H9 (cell line): ENCODE measurements at regions not wholly inside any gene's neighbourhood (a gene's known extent, or its start where the extent isn't known, plus 50 kb on each side); places are given as distances from the start of the nearest gene placed in this dataset.

Source experiments
- DNase-seq: peaks from one replicate; pipeline ENCODE4 v3.0.0-alpha.2; 2017
- H2AFZ ChIP-seq: one replicate; pipeline ENCODE4 v1.6.1; 2013; ENCODE audit warnings: mild to moderate bottlenecking, low read length, control low read depth, moderate library complexity
- H2AK5ac ChIP-seq: 2 replicates; pipeline ENCODE4 v1.6.1; 2013; ENCODE audit warnings: low read length, control low read depth, mixed read lengths; ENCODE audit not compliant: insufficient read length
- H2BK120ac ChIP-seq: one replicate; pipeline ENCODE4 v1.6.1; 2013; ENCODE audit warnings: low read depth, mild to moderate bottlenecking, low read length, control low read depth, inconsistent platforms; ENCODE audit not compliant: poor library complexity, severe bottlenecking
- H2BK12ac ChIP-seq: 2 replicates; pipeline ENCODE4 v1.6.1; 2013; ENCODE audit warnings: low read length, control low read depth, mixed read lengths, low read depth; ENCODE audit not compliant: insufficient read length
- H2BK15ac ChIP-seq: 2 replicates; pipeline ENCODE4 v1.6.1; 2013; ENCODE audit warnings: low read depth, low read length, control low read depth
- H2BK20ac ChIP-seq: one replicate; pipeline ENCODE4 v1.6.1; 2013; ENCODE audit warnings: low read depth, mild to moderate bottlenecking, low read length, control low read depth, inconsistent platforms; ENCODE audit not compliant: poor library complexity, severe bottlenecking
- H2BK5ac ChIP-seq: 2 replicates; pipeline ENCODE4 v1.6.1; 2013; ENCODE audit warnings: low read length, control low read depth, mixed read lengths; ENCODE audit not compliant: insufficient read length
- H3K14ac ChIP-seq: 2 replicates; pipeline ENCODE4 v1.6.1; 2013; ENCODE audit warnings: low read length, control low read depth; ENCODE audit not compliant: insufficient read depth
- H3K18ac ChIP-seq: 2 replicates; pipeline ENCODE4 v1.6.1; 2013; ENCODE audit warnings: low read depth, mild to moderate bottlenecking, mixed read lengths, low read length, control low read depth; ENCODE audit not compliant: insufficient read length
- H3K23ac ChIP-seq: 2 replicates; pipeline ENCODE4 v1.6.1; 2013; ENCODE audit warnings: low read length, control low read depth, mixed read lengths, low read depth; ENCODE audit not compliant: insufficient read length
- H3K23me2 ChIP-seq: 2 replicates; pipeline ENCODE4 v1.6.1; 2013; ENCODE audit warnings: low read depth, mild to moderate bottlenecking, mixed read lengths, low read length, control low read depth; ENCODE audit not compliant: insufficient read length, poor library complexity, severe bottlenecking
- H3K27ac ChIP-seq: 2 replicates; pipeline ENCODE4 v1.5.1; 2013; ENCODE audit warnings: low read length, control low read depth, mixed read lengths, low read depth; ENCODE audit not compliant: insufficient read length
- H3K27me3 ChIP-seq: 2 replicates; pipeline ENCODE4 v1.6.1; 2013; ENCODE audit warnings: low read length, control low read depth, inconsistent platforms; ENCODE audit not compliant: insufficient read depth
- H3K4ac ChIP-seq: 2 replicates; pipeline ENCODE4 v1.6.1; 2013; ENCODE audit warnings: low read depth, mild to moderate bottlenecking, control low read depth, inconsistent platforms, low read length, moderate library complexity
- H3K4me1 ChIP-seq: 2 replicates; pipeline ENCODE4 v1.6.1; 2013; ENCODE audit warnings: low read length, control low read depth, inconsistent platforms; ENCODE audit not compliant: insufficient read depth
- H3K4me2 ChIP-seq: 2 replicates; pipeline ENCODE4 v1.6.1; 2013; ENCODE audit warnings: low read length, control low read depth, mixed read lengths; ENCODE audit not compliant: insufficient read length, insufficient read depth
- H3K56ac ChIP-seq: 2 replicates; pipeline ENCODE4 v1.6.1; 2013; ENCODE audit warnings: low read depth, mild to moderate bottlenecking, mixed read lengths, low read length, control low read depth; ENCODE audit not compliant: insufficient read length
- H3K79me1 ChIP-seq: 2 replicates; pipeline ENCODE4 v1.6.1; 2013; ENCODE audit warnings: low read depth, mild to moderate bottlenecking, moderate library complexity, low read length, control low read depth, inconsistent platforms; ENCODE audit not compliant: insufficient read depth, poor library complexity, severe bottlenecking
- H3K79me2 ChIP-seq: 2 replicates; pipeline ENCODE4 v1.6.1; 2013; ENCODE audit warnings: low read length, control low read depth, inconsistent platforms; ENCODE audit not compliant: insufficient read depth
- H3K9ac ChIP-seq: 2 replicates; pipeline ENCODE4 v1.6.1; 2013; ENCODE audit warnings: low read length, control low read depth, mixed read lengths; ENCODE audit not compliant: insufficient read length; ENCODE audit errors: extremely low read depth
- H3K9me3 ChIP-seq: one replicate; pipeline ENCODE4 v1.6.1; 2013; ENCODE audit warnings: low read depth, low read length, inconsistent platforms; ENCODE audit not compliant: control insufficient read depth
- H3T11ph ChIP-seq: one replicate; pipeline ENCODE4 v1.6.1; 2013; ENCODE audit warnings: mild to moderate bottlenecking, low read length, control low read depth, inconsistent platforms
- H4K20me1 ChIP-seq: one replicate; pipeline ENCODE4 v1.6.1; 2013; ENCODE audit not compliant: control insufficient read depth, insufficient read length, insufficient read depth
- H4K5ac ChIP-seq: 2 replicates; pipeline ENCODE4 v1.6.1; 2013; ENCODE audit warnings: low read depth, mild to moderate bottlenecking, mixed read lengths, low read length, control low read depth; ENCODE audit not compliant: insufficient read length
- H4K8ac ChIP-seq: replicated peaks from 2 replicates; pipeline ENCODE4 v1.6.1; 2013; ENCODE audit warnings: low read length, control low read depth, mixed read lengths, low read depth; ENCODE audit not compliant: insufficient read length
- H4K91ac ChIP-seq: 2 replicates; pipeline ENCODE4 v1.6.1; 2013; ENCODE audit warnings: low read depth, mild to moderate bottlenecking, moderate library complexity, mixed read lengths, low read length, control low read depth; ENCODE audit not compliant: insufficient read length
- H3K27ac Mint-ChIP-seq, 3 experiments: 2 replicates in 2 of 3; 3 replicates in 1 of 3; pipeline ENCODE4 v1.8.0; 2020 to 2021; ENCODE audit warnings: mixed read lengths in 3 of 3, mild to moderate bottlenecking in 1 of 3, moderate library complexity in 1 of 3
- H3K27me3 Mint-ChIP-seq: 2 replicates; pipeline ENCODE4 v1.8.0; 2021; ENCODE audit warnings: low read depth, mild to moderate bottlenecking, moderate library complexity, mixed read lengths
- H3K36me3 Mint-ChIP-seq, 3 experiments: 2 replicates in 2 of 3; 3 replicates in 1 of 3; pipeline ENCODE4 v1.8.0; 2020 to 2021; ENCODE audit warnings: low read depth in 3 of 3, mixed read lengths in 3 of 3; ENCODE audit not compliant: insufficient read depth in 1 of 3
- H3K4me1 Mint-ChIP-seq, 2 experiments: 2 replicates each; pipeline ENCODE4 v1.8.0; 2020; ENCODE audit warnings: mixed read lengths in 2 of 2
- H3K4me3 Mint-ChIP-seq, 2 experiments: 2 replicates in 1 of 2; 3 replicates in 1 of 2; pipeline ENCODE4 v1.8.0; 2020 to 2021; ENCODE audit warnings: mild to moderate bottlenecking in 2 of 2, mixed read lengths in 2 of 2, moderate library complexity in 1 of 2
- H3K9me3 Mint-ChIP-seq, 2 experiments: 2 replicates in 1 of 2; 3 replicates in 1 of 2; pipeline ENCODE4 v1.8.0; 2020; ENCODE audit warnings: mild to moderate bottlenecking in 2 of 2, mixed read lengths in 2 of 2, moderate library complexity in 1 of 2
- CTCF ChIP-seq: fragments of 200-600 bp; sonication (generic); conservative IDR thresholded peaks from 3 replicates; pipeline ENCODE4 v1.8.0; 2021; ENCODE audit warnings: antibody characterized with exemption, mild to moderate bottlenecking
- WGBS: extraction: QIAGEN DNeasy Blood & Tissue Kit; methylation state at CpG from one replicate; pipeline ENCODE4 v1.1.7; 2013; ENCODE audit warnings: missing lambda C conversion rate, low lambda C conversion rate, mixed read lengths; ENCODE audit not compliant: insufficient read length; ENCODE audit errors: extremely low coverage; 5-methylcytosine and 5-hydroxymethylcytosine counted together

GRCh38 chr15:31485911-31486461 lies 159.4 kb downstream of the KLF13 start:
- no peaks in the 10 kb centered on the region for H3K4me1 ChIP-seq
- H3K14ac ChIP-seq, result no peak overlapping the region; the same call in 1 of the 2 replicates
- H2BK120ac ChIP-seq, result no peak overlapping the region
- no peak overlapping the region for H2AFZ ChIP-seq
- H3K4ac ChIP-seq, result no peak overlapping the region
- peak; percentile 20 for DNase-seq
- H3K27me3 ChIP-seq, result peaks cover 21% of the 10 kb centered on the region
- no peak overlapping the region for H3K56ac ChIP-seq
- H3K27ac ChIP-seq, result no peak overlapping the region
- Mint-ChIP-seq H3K4me3 (no peak overlapping the region), H3K4me1 (peaks cover 2 to 12% of the 10 kb centered on the region in 2 experiments), H3K36me3 (peaks cover 4 to 10% (median 6%) of the 10 kb centered on the region in 3 experiments), H3K9me3 (peaks cover 8 to 9% of the 10 kb centered on the region in 2 experiments), H3K27me3 (peaks cover 44% of the 10 kb centered on the region), H3K27ac (no peak overlapping the region)
- no peak overlapping the region for H2BK5ac ChIP-seq
- H2BK20ac ChIP-seq, result no peak overlapping the region
- no peak overlapping the region for H3K9ac ChIP-seq
- H2AK5ac ChIP-seq, result no peak overlapping the region
- no peak overlapping the region for H2BK12ac ChIP-seq
- no peak for TF ChIP-seq CTCF
- H3K4me2 ChIP-seq, result no peak overlapping the region
- no peak overlapping the region for H3K18ac ChIP-seq
- no peaks in the 10 kb centered on the region for H3K23me2 ChIP-seq
- H3K79me2 ChIP-seq, result no peaks in the 10 kb centered on the region
- no peak overlapping the region for H4K91ac ChIP-seq
- H3T11ph ChIP-seq, result no peak overlapping the region
- H3K23ac ChIP-seq, result no peak overlapping the region
- H3K79me1 ChIP-seq, result no peaks in the 10 kb centered on the region
- no CpG with 5 or more reads among the region's 14 CpGs for WGBS
- H4K8ac ChIP-seq, result no peak overlapping the region
- H4K20me1 ChIP-seq, result peaks cover 2% of the 10 kb centered on the region
- no peak overlapping the region for H4K5ac ChIP-seq
- no peak overlapping the region for H2BK15ac ChIP-seq
- no peaks in the 10 kb centered on the region for H3K9me3 ChIP-seq
